ENCODE measurements at regions not wholly inside any gene's neighbourhood (a gene's known extent, or its start where the extent isn't known, plus 50 kb on each side); places are given as distances from the start of the nearest gene placed in this dataset.

- TF ChIP-seq POLR2A (IDR thresholded peaks at IDR 0.05; ENCODE audit: low read depth, low read length): no peak
- TF ChIP-seq POLR2AphosphoS5 (IDR thresholded peaks at IDR 0.05; ENCODE audit: low read depth, low read length): no peak
- TF ChIP-seq TAF1 (IDR thresholded peaks at IDR 0.05; ENCODE audit: borderline replicate concordance, low read depth, low read length): no peak
These were observed 124.3 kb upstream of the ANKRD55 start for GRCh38 chr5:56357426-56357825.
